GM19351 (cell line): ENCODE measurements at regions not wholly inside any gene's neighbourhood (a gene's known extent, or its start where the extent isn't known, plus 50 kb on each side); places are given as distances from the start of the nearest gene placed in this dataset.
"Not testable (repeated sequence)": the region's sequence is repeated elsewhere in the genome, so short reads cannot be mapped to it uniquely, and the experiment has no call there.

Source experiments
- ATAC-seq: cut with Tn5 transposase; IDR thresholded peaks from one replicate; pipeline ENCODE4 v1.9.1; 2021; ENCODE audit warnings: mild to moderate bottlenecking, moderate library complexity; ENCODE audit not compliant: unreplicated experiment

DNA sequence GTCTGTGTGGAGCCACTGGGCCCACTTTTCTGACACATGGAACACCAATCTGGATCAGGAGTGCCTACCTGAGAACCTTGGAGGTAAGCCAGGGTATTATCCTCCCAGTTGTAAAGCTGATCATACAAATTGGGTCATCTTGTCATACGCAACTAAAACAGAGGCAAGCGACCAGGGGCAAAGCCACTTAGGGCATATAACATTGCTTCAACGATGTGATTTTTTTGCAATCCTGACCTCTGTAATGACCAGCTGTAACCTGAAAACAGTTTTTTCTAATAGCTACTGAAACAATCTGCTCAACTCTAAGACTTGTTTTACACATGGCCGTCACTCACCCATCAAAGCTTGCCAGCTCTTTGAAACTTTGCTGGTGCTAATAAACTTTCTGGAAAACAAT is 261.5 kb upstream of the AGTR2 start:
- no peak for ATAC-seq

GRCh38 chrX:115911967-115912366 is 258.6 kb upstream of the AGTR2 start:
- ATAC-seq: no peak

- peak; percentile 90 for ATAC-seq
Observed at GRCh38 chrX:115912372-115912897, 258.1 kb upstream of the AGTR2 start.

GRCh38 chrX:115913575-115913974 is 257.0 kb upstream of the AGTR2 start:
- ATAC-seq: peak; percentile 44

DNA sequence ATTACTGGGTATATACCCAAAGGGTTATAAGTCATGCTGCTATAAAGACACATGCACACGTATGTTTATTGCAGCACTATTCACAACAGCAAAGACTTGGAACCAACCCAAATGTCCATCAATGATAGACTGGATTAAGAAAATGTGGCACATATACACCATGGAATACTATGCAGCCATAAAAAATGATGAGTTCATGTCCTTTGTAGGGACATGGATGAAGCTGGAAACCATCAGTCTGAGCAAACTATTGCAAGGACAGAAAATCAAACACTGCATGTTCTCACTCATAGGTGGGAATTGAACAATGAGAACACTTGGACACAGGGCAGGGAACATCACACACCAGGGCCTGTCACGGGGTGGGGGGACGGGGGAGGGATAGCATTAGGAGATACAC is 254.9 kb upstream of the AGTR2 start:
- not testable (repeated sequence) for ATAC-seq

- no peak for ATAC-seq
Observed at GRCh38 chrX:115929480-115929879, 241.1 kb upstream of the AGTR2 start.

DNA sequence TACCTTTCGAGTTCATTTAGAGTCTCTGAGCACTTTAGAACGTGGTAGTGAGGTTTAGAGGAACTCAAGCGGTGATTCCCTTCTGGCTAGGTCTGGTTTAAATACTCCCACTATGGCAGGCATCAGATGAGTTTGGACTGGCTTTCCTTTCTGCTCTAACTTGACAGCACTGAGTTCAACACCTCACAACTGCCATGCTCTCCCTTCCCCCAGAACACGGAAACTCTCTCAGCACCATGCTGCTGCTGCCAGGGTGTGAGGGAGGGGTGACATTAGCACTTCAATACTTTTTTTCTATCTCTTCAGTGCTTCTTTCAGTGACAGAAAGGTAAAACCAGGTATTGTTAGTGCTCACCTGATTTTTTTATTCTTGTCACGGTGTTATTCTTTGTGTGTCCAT is 234.5 kb upstream of the AGTR2 start:
- ATAC-seq: no peak

GRCh38 chrX:115939070-115939469 is 231.5 kb upstream of the AGTR2 start:
- peak; percentile 71 for ATAC-seq

DNA sequence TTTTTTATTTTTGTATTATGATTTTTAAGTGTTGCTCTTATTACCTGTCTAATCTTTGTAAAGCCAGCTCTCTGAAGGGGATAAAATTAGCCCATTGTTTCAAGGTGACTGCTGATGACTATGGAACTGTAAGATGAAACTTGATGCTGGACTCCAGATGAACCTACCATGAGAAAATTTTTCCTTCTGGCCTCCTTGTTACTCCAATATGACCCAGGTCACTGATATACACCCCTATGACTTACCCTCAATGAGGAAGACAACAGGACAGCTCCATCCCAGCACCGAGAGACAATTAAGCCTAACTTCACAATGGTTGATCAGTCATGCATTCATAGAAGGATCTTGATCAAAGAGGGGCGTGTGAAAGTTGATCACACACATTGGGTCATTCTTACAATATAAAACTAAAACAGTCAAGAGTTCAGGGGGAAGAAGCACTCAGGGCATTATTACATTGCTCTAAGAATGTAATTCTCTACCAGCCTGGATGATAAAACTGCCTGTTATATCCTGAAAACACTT is 230.8 kb upstream of the AGTR2 start:
- ATAC-seq: peak; percentile 28

DNA sequence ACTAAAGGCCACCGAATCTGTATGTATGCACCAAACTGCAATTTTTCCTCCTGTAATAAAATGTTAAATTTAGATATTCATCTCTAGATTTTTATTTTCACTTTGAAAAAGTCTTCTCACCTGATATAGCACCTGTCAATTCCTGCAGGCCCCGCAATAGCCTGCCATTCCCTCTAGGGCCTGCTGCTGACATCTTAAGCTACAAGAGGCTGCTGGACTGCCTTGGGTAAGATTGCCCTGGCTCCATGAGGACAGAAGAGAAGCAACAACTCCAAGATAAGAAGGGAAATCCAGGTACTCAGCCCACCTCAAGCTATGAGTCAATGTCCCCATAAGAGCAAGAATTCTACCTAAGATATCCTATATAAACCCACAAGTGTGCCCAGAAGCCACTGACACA is 230.2 kb upstream of the AGTR2 start:
- ATAC-seq: peak; percentile 26

DNA sequence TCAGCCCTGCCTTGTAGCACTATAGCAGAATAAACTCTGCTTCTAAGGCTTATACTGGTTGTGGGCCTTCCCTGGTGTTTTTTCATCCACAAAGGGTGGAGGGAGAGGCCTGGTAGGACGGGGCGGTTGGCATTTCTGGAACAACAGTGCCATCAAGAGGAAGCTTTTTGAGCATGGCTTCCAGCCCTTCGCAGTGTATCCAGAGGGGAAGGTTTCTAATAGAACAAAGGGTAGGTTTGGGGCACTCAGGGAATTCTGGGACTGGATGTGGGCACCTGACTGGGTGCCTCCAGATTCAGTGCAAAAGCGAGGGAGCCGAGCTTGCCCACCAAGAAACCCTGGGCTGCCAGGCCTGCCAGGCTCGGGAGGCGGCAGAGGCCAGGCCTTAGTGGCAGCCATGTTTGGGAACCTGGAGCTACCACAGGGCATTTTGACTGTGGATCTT is 229.6 kb upstream of the AGTR2 start:
- ATAC-seq: peak; percentile 48

- ATAC-seq: no peak
Observed at GRCh38 chrX:115941388-115941787, 229.2 kb upstream of the AGTR2 start.

GRCh38 chrX:115946059-115946458 is 224.5 kb upstream of the AGTR2 start:
- no peak for ATAC-seq

DNA sequence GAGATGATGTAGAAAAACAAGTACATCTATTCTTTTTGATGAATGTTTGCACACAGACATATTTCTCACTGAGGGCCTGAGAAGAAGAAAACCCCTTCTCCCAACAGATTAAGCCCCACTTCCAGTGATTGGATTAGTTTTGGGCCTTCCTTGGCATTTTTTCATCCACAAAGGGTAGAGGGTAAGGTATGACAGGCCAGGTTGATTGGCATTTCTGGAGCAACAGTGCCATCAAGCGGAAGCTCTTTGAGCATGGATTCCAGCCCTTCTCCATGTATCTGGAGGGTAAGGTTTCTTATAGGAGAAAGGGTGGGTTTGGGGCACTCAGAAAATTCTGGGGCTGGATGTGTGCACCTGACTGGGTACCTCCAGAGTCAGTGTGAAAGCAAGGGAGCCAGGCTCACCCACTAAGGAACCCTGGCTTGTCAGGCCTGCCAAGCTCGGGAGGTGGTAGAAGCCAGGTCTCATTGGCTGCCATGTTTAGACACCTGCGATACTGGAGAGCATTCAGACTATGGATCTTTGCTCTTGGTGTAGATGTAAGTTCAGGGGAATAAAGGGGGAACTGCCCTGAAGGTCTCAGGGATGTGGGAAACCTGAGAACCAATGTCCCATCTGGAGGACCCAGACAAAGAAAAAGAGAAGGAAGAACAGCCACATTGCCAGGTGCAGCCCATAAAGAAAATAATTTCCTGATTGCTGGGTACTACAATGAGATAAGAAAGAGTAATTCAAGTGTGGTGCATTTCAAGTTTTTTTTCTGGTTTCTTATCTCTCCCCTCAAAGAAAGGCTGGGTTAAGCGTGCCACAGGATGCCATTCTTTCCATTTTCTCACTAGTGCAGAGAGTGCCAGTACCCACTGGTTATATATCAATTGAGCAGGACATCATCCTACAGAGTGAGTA is 222.3 kb upstream of the AGTR2 start:
- peak; percentile 66 for ATAC-seq

- peak; percentile 32 for ATAC-seq
Observed at GRCh38 chrX:115949900-115950822, 220.4 kb upstream of the AGTR2 start.

- no peak for ATAC-seq
Observed at GRCh38 chrX:115952417-115953092, 218.0 kb upstream of the AGTR2 start.

GRCh38 chrX:115957862-115958490 is 212.6 kb upstream of the AGTR2 start:
- no peak for ATAC-seq

- ATAC-seq: no peak
Observed at GRCh38 chrX:115958687-115959359, 211.7 kb upstream of the AGTR2 start.

DNA sequence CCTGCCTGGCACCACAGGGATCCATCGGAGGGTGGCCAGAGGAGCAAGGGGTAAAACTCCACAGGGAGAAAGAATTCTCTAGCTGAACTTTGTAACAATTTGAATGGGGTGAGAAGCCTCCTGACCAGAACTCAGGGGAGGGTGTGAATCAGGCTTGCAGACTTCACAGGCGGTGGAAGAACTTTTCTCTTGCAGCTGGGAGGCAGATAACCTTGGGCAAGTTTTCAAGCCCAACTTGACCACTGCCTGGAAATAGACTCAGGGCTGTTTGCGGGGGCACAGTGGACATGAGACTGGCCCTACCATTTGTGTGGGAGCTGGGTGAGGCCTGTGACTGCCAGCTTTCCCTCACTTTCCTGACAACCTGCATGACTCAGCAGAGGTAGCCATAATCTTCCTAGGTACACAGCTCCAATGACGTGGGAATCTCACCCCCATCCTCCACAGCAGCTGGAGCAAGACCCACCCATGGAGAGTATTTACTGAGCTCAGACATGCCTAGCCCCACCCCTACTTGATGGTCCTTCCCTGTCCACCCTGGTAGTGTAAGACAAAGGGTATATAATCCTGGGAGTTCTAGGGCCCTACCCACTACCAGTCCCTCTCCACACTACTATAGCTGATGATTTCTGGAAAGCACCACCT is 210.0 kb upstream of the AGTR2 start:
- ATAC-seq: no peak
